GM12874 (cell line): ENCODE measurements at regions not wholly inside any gene's neighbourhood (a gene's known extent, or its start where the extent isn't known, plus 50 kb on each side); places are given as distances from the start of the nearest gene placed in this dataset.

Source experiments
- CTCF ChIP-seq: IDR thresholded peaks from 2 replicates; pipeline ENCODE4 v1.5.1; 2011; ENCODE audit warnings: low read depth, mild to moderate bottlenecking, control low read depth, low read length, moderate library complexity; ENCODE audit not compliant: insufficient read depth

DNA sequence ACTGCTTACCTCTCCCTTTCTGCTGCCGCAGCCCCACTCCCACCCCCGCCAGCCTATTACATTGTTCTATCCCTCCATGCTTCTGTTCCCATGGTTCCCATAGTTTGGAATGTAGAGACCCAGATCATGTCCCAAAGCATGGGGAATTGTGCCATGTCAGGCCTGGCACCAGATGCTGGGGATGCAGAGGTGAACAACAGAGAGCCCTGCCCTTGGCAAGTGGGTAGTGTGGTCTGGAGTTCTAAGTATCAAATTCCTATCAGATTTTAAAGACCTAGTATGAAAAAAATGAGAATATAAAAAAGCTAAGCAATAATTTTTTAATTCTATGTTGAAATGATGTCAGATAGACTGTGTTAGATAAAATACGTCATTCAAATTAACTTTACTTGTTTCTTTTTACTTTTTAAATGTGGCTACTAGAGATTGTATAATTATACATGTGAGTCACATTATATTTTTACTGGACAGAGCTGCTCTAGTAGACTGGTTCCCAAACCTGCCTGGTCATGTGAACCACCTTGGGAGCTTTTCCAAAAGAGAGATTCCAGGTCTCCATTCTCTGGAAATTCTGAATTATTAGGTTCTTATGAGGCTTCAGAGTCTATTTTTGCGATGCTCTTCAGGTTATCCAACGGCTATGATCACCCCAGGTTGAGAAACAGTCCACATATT, 113.0 kb upstream of the DAB1 start:
- TF ChIP-seq CTCF = no peak

- TF ChIP-seq CTCF = no peak
These were observed 108.4 kb upstream of the DAB1 start for GRCh38 chr1:57532299-57532698.

DNA sequence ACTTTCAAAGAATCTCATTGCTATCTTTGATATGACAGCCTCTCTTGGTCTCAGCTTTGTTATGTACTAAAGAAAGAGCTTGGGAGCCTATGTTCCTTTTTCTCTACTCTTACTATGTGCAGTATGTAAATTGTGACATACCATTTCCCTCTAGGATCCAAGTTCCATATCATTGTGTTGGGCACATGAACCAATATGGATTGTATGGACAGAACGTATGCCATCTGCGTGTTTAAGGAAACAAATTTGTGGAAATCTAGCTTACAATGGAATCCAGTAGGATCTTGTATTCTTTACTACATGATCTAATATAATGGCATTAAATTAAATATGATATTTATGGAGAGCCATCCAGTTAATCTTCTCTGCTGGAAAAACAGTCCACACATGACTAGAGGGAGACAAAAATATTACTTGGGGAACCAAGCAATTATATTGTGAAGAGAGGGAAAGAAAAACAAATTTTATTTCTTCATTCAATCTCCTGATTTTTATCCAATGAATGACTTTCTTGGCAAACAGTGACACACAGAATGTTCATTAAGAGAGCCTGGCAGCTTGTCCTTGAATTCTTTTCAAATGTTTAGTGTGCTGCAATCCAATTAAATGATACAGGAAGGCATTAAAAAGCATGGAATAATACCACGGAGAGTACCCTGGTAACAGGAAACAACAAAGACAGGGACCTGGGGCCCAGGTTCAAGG, 106.5 kb upstream of the DAB1 start:
- no peak for TF ChIP-seq CTCF

DNA sequence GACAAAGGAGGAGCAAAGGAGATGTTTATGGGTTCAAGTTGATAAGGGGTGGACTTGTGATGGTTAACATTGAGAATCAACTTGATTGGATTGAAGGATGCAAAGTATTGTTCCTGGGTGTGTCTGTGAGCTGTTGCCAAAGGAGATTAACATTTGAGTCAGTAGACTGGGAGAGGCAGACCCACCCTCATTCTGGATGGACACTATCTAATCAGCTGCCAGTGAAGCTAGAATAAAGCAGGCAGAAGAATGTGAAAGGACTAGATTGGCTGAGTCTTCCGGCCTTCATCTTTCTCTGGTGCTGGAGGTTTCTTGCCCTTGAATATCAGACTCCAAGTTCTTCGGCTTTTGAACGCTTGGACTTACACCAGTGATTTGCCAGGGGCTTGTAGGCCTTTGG, 98.7 kb upstream of the DAB1 start:
- TF ChIP-seq CTCF = no peak

GRCh38 chr1:57520743-57521515, 97.1 kb upstream of the DAB1 start:
- TF ChIP-seq CTCF = no peak

DNA sequence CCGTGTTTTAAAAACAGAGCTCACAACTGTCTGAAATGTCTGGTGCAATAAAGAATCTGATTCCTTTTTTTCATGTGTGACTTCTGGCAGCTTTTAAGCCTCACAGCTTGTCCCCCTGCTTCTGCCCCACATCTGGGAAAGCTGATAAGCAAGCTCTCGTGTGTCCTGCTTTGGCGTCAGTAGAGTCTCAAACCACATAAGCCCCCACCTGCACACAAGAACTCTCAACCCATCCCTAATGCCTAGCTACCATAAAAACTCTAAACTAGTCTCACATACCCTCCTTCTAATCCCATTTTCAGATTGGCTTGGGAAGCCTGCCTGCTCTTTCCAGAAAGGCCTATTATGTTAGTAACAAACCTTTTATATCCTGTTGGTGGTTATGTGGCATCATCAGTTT, 94.6 kb upstream of the DAB1 start:
- TF ChIP-seq CTCF = no peak

GRCh38 chr1:57517587-57518374, 93.9 kb upstream of the DAB1 start:
- no peak for TF ChIP-seq CTCF
